ENCODE measurements at regions not wholly inside any gene's neighbourhood (a gene's known extent, or its start where the extent isn't known, plus 50 kb on each side); places are given as distances from the start of the nearest gene placed in this dataset.

DNA sequence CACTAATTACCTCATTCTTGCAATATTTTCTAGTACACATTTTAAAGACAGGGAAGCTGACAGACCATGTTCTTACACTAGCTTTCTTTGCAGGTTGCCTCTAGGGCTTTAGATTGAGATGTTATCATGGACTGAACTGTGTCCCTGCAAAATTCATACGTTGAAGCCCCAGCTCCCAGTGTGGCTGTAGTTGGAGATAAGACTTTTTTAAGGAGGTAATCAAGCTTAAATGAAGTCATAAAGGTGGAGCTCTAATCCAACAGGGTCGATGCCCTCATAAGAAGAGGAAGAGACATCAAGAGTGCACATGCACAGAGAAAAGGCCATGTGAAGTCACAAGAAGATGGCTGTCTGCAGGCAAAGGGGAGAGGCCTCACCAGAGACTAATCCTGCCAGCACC is 471.2 kb upstream of the ACTBL2 start:
- TF ChIP-seq POLR2A (IDR thresholded peaks at IDR 0.05), result no peak
- TF ChIP-seq, protein P1, sequence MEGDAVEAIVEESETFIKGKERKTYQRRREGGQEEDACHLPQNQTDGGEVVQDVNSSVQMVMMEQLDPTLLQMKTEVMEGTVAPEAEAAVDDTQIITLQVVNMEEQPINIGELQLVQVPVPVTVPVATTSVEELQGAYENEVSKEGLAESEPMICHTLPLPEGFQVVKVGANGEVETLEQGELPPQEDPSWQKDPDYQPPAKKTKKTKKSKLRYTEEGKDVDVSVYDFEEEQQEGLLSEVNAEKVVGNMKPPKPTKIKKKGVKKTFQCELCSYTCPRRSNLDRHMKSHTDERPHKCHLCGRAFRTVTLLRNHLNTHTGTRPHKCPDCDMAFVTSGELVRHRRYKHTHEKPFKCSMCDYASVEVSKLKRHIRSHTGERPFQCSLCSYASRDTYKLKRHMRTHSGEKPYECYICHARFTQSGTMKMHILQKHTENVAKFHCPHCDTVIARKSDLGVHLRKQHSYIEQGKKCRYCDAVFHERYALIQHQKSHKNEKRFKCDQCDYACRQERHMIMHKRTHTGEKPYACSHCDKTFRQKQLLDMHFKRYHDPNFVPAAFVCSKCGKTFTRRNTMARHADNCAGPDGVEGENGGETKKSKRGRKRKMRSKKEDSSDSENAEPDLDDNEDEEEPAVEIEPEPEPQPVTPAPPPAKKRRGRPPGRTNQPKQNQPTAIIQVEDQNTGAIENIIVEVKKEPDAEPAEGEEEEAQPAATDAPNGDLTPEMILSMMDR (IDR thresholded peaks at IDR 0.05), result no peak
- TF ChIP-seq POLR2AphosphoS5 (IDR thresholded peaks at IDR 0.05), result no peak
